Lung (tissue), 11 donors: ENCODE measurements at regions not wholly inside any gene's neighbourhood (a gene's known extent, or its start where the extent isn't known, plus 50 kb on each side); places are given as distances from the start of the nearest gene placed in this dataset.

ENCODE experiments used
- ATAC-seq: fragments of 200-7000 bp; cut with Tn5 transposase; one replicate; pipeline ENCODE4 v1.9.1; 2020; ENCODE audit warnings: moderate number of reproducible peaks; ENCODE audit not compliant: insufficient read depth, low FRiP score
- DNase-seq, 3 donors: peaks; one replicate each; pipeline ENCODE4 v3.0.0-alpha.2; 2013 to 2017
- H3K27ac ChIP-seq, 2 donors: one replicate each; pipeline ENCODE4 v1.5.1; 2013; ENCODE audit warnings: mild to moderate bottlenecking in 2 of 2, moderate library complexity in 2 of 2, control low read depth in 1 of 2, inconsistent platforms in 1 of 2, low read depth in 1 of 2, low read length in 1 of 2
- H3K27me3 ChIP-seq, 3 donors: one replicate each; pipeline ENCODE4 v1.5.1; 2013; ENCODE audit warnings: low read length in 2 of 3; ENCODE audit not compliant: control insufficient read depth in 3 of 3, insufficient read depth in 3 of 3
- H3K36me3 ChIP-seq, 4 donors: one replicate each; pipeline ENCODE4 v1.5.1; 2013; ENCODE audit warnings: low read length in 4 of 4, mild to moderate bottlenecking in 1 of 4, moderate library complexity in 1 of 4; ENCODE audit not compliant: control insufficient read depth in 4 of 4, insufficient read depth in 4 of 4
- H3K4me1 ChIP-seq, 5 donors: one replicate each; pipeline ENCODE4 v1.5.1; 2013; ENCODE audit warnings: low read length in 5 of 5, mild to moderate bottlenecking in 2 of 5, moderate library complexity in 1 of 5; ENCODE audit not compliant: control insufficient read depth in 5 of 5, insufficient read depth in 5 of 5
- H3K4me3 ChIP-seq: one replicate; pipeline ENCODE4 v1.5.1; 2013; ENCODE audit warnings: mild to moderate bottlenecking, control low read depth, moderate library complexity
- H3K9ac ChIP-seq, 2 donors: one replicate each; pipeline ENCODE4 v1.5.1; 2013; ENCODE audit warnings: low read length in 2 of 2, control low read depth in 1 of 2; ENCODE audit not compliant: insufficient read depth in 1 of 2
- H3K9me3 ChIP-seq, 4 donors: one replicate each; pipeline ENCODE4 v1.5.1; 2013; ENCODE audit warnings: low read length in 3 of 4, mild to moderate bottlenecking in 1 of 4, moderate library complexity in 1 of 4; ENCODE audit not compliant: control insufficient read depth in 4 of 4, insufficient read depth in 3 of 4
- CTCF ChIP-seq: IDR thresholded peaks from 2 replicates; pipeline ENCODE4 v1.5.1; 2012; ENCODE audit warnings: mild to moderate bottlenecking; ENCODE audit errors: control extremely low read depth, extremely low read depth
- WGBS, 2 donors: extraction: QIAGEN DNeasy Blood & Tissue Kit; methylation state at CpG; one replicate each; pipeline ENCODE4 v1.1.7; 2013; 5-methylcytosine and 5-hydroxymethylcytosine counted together
- donor health status: control.
- donor health status: control.
- donor health status: Bipolar disorder and iron deficiency.
- donor health status: healthy.
- donor health status: DM: yes; HTN: yes; CAD: no.

- Histone ChIP-seq H3K27ac (no peak overlapping the region), H3K9ac (no peak overlapping the region), H3K4me1 (peaks cover 0 to 7% (median 0%) of the 10 kb centered on the region in 5 donors), H3K9me3 (no peaks in the 10 kb centered on the region), H3K27me3 (no peaks in the 10 kb centered on the region), H3K4me3 (no peak overlapping the region), H3K36me3 (no peaks in the 10 kb centered on the region)
- 92 to 97% methylated on average over 3 of the region's 3 CpGs for WGBS, 2 donors
- TF ChIP-seq CTCF: no peak
- ATAC-seq: no peak
- DNase-seq: no peak
Measured at GRCh38 chr3:5750874-5751640, 563.5 kb downstream of the EDEM1 start.

- H3K36me3 ChIP-seq: no peaks in the 10 kb centered on the region
- WGBS, 2 donors: 20 to 30% methylated on average over 2 of the region's 2 CpGs
- ATAC-seq: no peak
- H3K4me3 ChIP-seq: no peak overlapping the region
- peaks cover 0 to 6% (median 0%) of the 10 kb centered on the region in 5 donors for H3K4me1 ChIP-seq
- DNase-seq: peak in 1 of 3 donors; percentile 12
- no peak overlapping the region for H3K9ac ChIP-seq
- H3K27ac ChIP-seq: no peak overlapping the region
- no peaks in the 10 kb centered on the region for H3K27me3 ChIP-seq
- TF ChIP-seq CTCF: no peak
- no peaks in the 10 kb centered on the region for H3K9me3 ChIP-seq
Measured at GRCh38 chr3:5754602-5755001, 567.1 kb downstream of the EDEM1 start.

GRCh38 chr3:5756443-5756842, 568.9 kb downstream of the EDEM1 start:
- H3K9ac ChIP-seq: no peak overlapping the region
- peaks cover 0 to 6% (median 0%) of the 10 kb centered on the region in 5 donors for H3K4me1 ChIP-seq
- no peaks in the 10 kb centered on the region for H3K9me3 ChIP-seq
- no peaks in the 10 kb centered on the region for H3K36me3 ChIP-seq
- H3K27me3 ChIP-seq: no peaks in the 10 kb centered on the region
- no peak for ATAC-seq
- no peak overlapping the region for H3K27ac ChIP-seq
- no peak for DNase-seq
- 48 to 60% methylated on average over 4 of the region's 4 CpGs for WGBS, 2 donors
- no peak for TF ChIP-seq CTCF
- no peak overlapping the region for H3K4me3 ChIP-seq
